Neural crest cell (in vitro differentiated cells): ENCODE measurements at regions not wholly inside any gene's neighbourhood (a gene's known extent, or its start where the extent isn't known, plus 50 kb on each side); places are given as distances from the start of the nearest gene placed in this dataset.
A peak's percentile ranks its signal among the peaks of the same experiment; 100 is the strongest.

ENCODE experiments used
- DNase-seq: peaks from one replicate; pipeline ENCODE4 v3.0.0; 2021; ENCODE audit warnings: low read depth, mixed read lengths, low spot score
- H3K27ac Mint-ChIP-seq: one replicate; pipeline ENCODE4 v1.8.0; 2021; ENCODE audit warnings: mild to moderate bottlenecking, mixed read lengths; ENCODE audit not compliant: unreplicated experiment
- H3K27me3 Mint-ChIP-seq: 2 replicates; pipeline ENCODE4 v1.8.0; 2021; ENCODE audit warnings: low read depth, mild to moderate bottlenecking, mixed read lengths
- H3K36me3 Mint-ChIP-seq: 2 replicates; pipeline ENCODE4 v1.8.0; 2021; ENCODE audit warnings: low read depth, mild to moderate bottlenecking, mixed read lengths
- H3K4me1 Mint-ChIP-seq: 2 replicates; pipeline ENCODE4 v1.8.0; 2021; ENCODE audit warnings: mixed read lengths
- H3K4me3 Mint-ChIP-seq: one replicate; pipeline ENCODE4 v1.8.0; 2021; ENCODE audit warnings: mild to moderate bottlenecking, mixed read lengths
- H3K9me3 Mint-ChIP-seq: 2 replicates; pipeline ENCODE4 v1.8.0; 2021; ENCODE audit warnings: mixed read lengths
- TF ChIP-seq, protein P1 (sequence below): fragments of 200-600 bp; sonication (generic); conservative IDR thresholded peaks from 2 replicates; pipeline ENCODE4 v1.5.0; 2021; ENCODE audit warnings: antibody characterized with exemption, mild to moderate bottlenecking

DNA sequence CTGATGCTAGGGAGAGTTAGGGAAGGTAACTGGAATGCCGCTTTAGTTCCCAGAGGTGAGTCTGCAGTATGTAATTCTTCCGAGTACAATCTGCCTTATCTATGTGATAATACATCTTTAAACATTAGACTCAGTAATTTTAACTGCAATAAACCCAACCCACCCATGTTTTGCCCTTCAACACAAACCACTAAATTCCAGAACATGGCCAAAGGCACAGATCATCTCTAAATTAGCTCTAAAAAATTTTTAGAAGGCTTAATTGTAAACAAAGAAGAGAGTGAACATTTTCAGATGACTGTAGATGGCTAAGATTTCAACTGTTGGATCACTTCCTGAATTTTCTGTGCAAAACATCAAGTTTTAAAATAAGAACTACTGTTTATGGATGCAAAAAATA, 488.7 kb upstream of the ID2 start:
- H3K36me3 Mint-ChIP-seq, result no peaks in the 10 kb centered on the region
- H3K27me3 Mint-ChIP-seq, result no peaks in the 10 kb centered on the region
- no peaks in the 10 kb centered on the region for H3K9me3 Mint-ChIP-seq
- TF ChIP-seq, protein P1, sequence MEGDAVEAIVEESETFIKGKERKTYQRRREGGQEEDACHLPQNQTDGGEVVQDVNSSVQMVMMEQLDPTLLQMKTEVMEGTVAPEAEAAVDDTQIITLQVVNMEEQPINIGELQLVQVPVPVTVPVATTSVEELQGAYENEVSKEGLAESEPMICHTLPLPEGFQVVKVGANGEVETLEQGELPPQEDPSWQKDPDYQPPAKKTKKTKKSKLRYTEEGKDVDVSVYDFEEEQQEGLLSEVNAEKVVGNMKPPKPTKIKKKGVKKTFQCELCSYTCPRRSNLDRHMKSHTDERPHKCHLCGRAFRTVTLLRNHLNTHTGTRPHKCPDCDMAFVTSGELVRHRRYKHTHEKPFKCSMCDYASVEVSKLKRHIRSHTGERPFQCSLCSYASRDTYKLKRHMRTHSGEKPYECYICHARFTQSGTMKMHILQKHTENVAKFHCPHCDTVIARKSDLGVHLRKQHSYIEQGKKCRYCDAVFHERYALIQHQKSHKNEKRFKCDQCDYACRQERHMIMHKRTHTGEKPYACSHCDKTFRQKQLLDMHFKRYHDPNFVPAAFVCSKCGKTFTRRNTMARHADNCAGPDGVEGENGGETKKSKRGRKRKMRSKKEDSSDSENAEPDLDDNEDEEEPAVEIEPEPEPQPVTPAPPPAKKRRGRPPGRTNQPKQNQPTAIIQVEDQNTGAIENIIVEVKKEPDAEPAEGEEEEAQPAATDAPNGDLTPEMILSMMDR, result no peak
- H3K4me1 Mint-ChIP-seq, result peaks cover 24% of the 10 kb centered on the region
- H3K27ac Mint-ChIP-seq, result no peak overlapping the region
- DNase-seq, result no peak
- no peak overlapping the region for H3K4me3 Mint-ChIP-seq

- H3K4me1 Mint-ChIP-seq, result peaks cover 24% of the 10 kb centered on the region
- H3K36me3 Mint-ChIP-seq, result no peaks in the 10 kb centered on the region
- no peaks in the 10 kb centered on the region for H3K9me3 Mint-ChIP-seq
- H3K27me3 Mint-ChIP-seq, result no peaks in the 10 kb centered on the region
- no peak for DNase-seq
- H3K27ac Mint-ChIP-seq, result peak overlapping the region; percentile 3
- H3K4me3 Mint-ChIP-seq, result no peak overlapping the region
- TF ChIP-seq, protein P1, result no peak
Observed at GRCh38 chr2:8193686-8194615, 487.9 kb upstream of the ID2 start.

GRCh38 chr2:8195784-8196183, 486.1 kb upstream of the ID2 start:
- no peaks in the 10 kb centered on the region for H3K27me3 Mint-ChIP-seq
- TF ChIP-seq, protein P1, result no peak
- H3K4me3 Mint-ChIP-seq, result no peak overlapping the region
- peaks cover 24% of the 10 kb centered on the region for H3K4me1 Mint-ChIP-seq
- no peak overlapping the region for H3K27ac Mint-ChIP-seq
- no peaks in the 10 kb centered on the region for H3K36me3 Mint-ChIP-seq
- H3K9me3 Mint-ChIP-seq, result peaks cover 2% of the 10 kb centered on the region
- DNase-seq, result no peak

GRCh38 chr2:8196316-8196715, 485.5 kb upstream of the ID2 start:
- H3K4me1 Mint-ChIP-seq, result peaks cover 24% of the 10 kb centered on the region
- H3K36me3 Mint-ChIP-seq, result no peaks in the 10 kb centered on the region
- H3K27me3 Mint-ChIP-seq, result no peaks in the 10 kb centered on the region
- DNase-seq, result no peak
- H3K27ac Mint-ChIP-seq, result no peak overlapping the region
- no peak overlapping the region for H3K4me3 Mint-ChIP-seq
- TF ChIP-seq, protein P1, result no peak
- H3K9me3 Mint-ChIP-seq, result peaks cover 2% of the 10 kb centered on the region

GRCh38 chr2:8197101-8197500, 484.8 kb upstream of the ID2 start:
- Mint-ChIP-seq H3K36me3 (no peaks in the 10 kb centered on the region), H3K27me3 (no peaks in the 10 kb centered on the region), H3K4me1 (peaks cover 20% of the 10 kb centered on the region), H3K9me3 (peaks cover 2% of the 10 kb centered on the region), H3K4me3 (no peak overlapping the region), H3K27ac (no peak overlapping the region)
- TF ChIP-seq, protein P1, result no peak
- no peak for DNase-seq
